Uterus (tissue), 2 donors: ENCODE measurements at regions not wholly inside any gene's neighbourhood (a gene's known extent, or its start where the extent isn't known, plus 50 kb on each side); places are given as distances from the start of the nearest gene placed in this dataset.
"Not testable (repeated sequence)": the region's sequence is repeated elsewhere in the genome, so short reads cannot be mapped to it uniquely, and the experiment has no call there.

Experiments used
- POLR2A ChIP-seq, 2 donors: fragments of 450-650 bp; IDR thresholded peaks; one replicate each; pipeline ENCODE4 v1.6.1; 2016; ENCODE audit warnings: antibody characterized with exemption in 2 of 2, mild to moderate bottlenecking in 1 of 2, moderate library complexity in 1 of 2
- TF ChIP-seq, protein P1 (sequence below), 4 experiments: fragments of 200-600 bp in 2 of 4; fragments of 450-650 bp in 2 of 4; sonication (generic) in 2 of 4; IDR thresholded peaks; one replicate each; pipeline ENCODE4 v1.5.1; 2016 to 2019; ENCODE audit warnings: antibody characterized with exemption in 4 of 4, mild to moderate bottlenecking in 2 of 4, moderate library complexity in 1 of 4

DNA sequence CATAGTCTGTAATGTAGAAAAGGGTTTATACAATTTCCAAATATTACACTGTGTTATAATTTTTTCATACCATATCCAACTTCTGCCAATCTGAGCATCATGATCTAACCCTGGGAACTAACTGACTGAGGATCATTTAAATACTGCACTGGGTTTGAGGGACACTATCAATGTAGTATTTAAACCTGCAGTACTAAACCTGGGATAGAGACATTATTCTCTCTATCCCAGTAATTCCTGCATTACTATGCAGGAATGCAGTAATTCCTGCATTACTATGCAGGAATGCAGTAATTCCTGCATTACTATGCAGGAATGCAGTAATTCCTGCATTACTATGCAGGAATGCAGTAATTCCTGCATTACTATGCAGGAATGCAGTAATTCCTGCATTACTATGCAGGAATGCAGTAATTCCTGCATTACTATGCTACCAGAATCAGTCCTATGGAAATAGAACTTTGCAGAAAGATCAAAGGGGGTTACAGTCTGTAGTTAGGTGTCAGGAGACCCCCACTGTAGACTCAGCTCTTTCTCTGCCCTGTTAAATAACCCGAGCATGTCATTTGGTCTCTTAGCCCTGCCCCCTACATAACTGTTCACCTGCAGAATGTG is 295.2 kb downstream of the OSTF1 start:
- TF ChIP-seq, protein P1, sequence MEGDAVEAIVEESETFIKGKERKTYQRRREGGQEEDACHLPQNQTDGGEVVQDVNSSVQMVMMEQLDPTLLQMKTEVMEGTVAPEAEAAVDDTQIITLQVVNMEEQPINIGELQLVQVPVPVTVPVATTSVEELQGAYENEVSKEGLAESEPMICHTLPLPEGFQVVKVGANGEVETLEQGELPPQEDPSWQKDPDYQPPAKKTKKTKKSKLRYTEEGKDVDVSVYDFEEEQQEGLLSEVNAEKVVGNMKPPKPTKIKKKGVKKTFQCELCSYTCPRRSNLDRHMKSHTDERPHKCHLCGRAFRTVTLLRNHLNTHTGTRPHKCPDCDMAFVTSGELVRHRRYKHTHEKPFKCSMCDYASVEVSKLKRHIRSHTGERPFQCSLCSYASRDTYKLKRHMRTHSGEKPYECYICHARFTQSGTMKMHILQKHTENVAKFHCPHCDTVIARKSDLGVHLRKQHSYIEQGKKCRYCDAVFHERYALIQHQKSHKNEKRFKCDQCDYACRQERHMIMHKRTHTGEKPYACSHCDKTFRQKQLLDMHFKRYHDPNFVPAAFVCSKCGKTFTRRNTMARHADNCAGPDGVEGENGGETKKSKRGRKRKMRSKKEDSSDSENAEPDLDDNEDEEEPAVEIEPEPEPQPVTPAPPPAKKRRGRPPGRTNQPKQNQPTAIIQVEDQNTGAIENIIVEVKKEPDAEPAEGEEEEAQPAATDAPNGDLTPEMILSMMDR (IDR thresholded peaks at IDR 0.05), result not testable (repeated sequence)
- not testable (repeated sequence) for TF ChIP-seq POLR2A (IDR thresholded peaks at IDR 0.05)
